EH (cell line): ENCODE measurements at regions not wholly inside any gene's neighbourhood (a gene's known extent, or its start where the extent isn't known, plus 50 kb on each side); places are given as distances from the start of the nearest gene placed in this dataset.
"Not testable (repeated sequence)": the region's sequence is repeated elsewhere in the genome, so short reads cannot be mapped to it uniquely, and the experiment has no call there.

Experiments
- DNase-seq: peaks from one replicate; pipeline ENCODE4 v3.0.0-alpha.2; 2015; ENCODE audit warnings: low read depth

GRCh38 chr7:50856231-50856630 lies 73.5 kb upstream of the GRB10 start:
- no peak for DNase-seq

- DNase-seq: no peak
Measured at GRCh38 chr7:50855526-50855925, 72.8 kb upstream of the GRB10 start.

GRCh38 chr7:50854831-50855230 lies 72.1 kb upstream of the GRB10 start:
- DNase-seq: no peak

DNA sequence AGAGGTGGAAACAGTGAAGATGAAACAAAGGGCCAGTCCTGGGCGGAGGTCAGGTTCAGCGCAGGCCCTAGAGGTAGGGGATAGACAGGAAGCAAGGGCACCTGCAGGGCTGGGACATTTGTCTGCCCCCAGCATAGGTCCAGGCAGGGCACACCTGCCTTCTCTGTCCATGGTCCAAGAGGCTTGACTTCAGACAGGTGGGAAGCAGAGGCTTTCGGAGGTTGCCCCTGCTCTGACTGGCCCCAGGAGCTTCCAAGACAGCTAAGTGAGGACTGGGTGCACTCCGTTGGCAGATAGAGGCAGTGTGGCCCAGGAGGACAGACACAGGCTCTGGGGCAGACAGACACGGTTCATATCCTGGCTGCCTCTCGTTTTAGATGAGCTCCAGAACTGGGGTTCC lies 71.6 kb upstream of the GRB10 start:
- no peak for DNase-seq

DNA sequence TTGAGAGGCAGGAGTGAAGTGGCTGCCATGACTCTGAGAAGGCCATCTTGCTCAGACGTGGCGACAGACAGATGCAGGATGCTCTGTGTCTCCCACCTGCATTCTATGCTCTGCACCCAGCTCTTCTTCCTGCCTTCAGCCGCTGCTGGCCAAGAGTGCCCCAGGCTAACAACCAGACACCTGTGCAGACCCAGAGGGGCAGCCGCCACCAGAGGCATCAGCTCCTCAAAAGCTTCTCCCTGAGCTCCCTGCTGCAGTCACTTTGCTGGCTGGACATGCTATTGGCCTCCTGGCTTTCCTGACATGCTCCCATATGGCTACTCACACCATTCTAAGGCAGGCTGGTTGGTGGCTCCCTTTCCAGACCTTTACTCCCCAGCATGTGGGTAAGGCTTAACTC lies 70.6 kb upstream of the GRB10 start:
- DNase-seq: no peak

- DNase-seq: no peak
Measured at GRCh38 chr7:50852901-50853300, 70.2 kb upstream of the GRB10 start.

- DNase-seq: no peak
Measured at GRCh38 chr7:50851891-50852290, 69.2 kb upstream of the GRB10 start.

DNA sequence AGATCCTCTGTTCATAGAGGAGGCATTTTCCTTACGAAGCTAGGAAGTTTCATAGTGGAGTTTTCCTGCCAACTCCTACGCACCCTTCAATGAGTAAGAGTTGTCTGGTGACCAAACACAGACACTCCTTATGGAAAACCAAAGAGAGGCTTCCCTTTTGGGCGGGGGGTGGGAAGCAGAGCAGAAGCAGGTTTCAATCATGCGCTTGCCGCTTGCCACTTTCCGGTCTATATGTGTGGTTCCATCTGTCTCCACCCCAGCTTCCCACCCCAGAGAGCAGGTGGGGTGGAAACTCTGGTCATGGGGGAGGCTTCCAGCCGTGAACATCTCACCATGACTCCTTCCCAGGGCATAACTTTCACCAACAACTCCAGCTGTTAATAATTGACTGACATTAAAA lies 68.8 kb upstream of the GRB10 start:
- peak; percentile 21 for DNase-seq

DNA sequence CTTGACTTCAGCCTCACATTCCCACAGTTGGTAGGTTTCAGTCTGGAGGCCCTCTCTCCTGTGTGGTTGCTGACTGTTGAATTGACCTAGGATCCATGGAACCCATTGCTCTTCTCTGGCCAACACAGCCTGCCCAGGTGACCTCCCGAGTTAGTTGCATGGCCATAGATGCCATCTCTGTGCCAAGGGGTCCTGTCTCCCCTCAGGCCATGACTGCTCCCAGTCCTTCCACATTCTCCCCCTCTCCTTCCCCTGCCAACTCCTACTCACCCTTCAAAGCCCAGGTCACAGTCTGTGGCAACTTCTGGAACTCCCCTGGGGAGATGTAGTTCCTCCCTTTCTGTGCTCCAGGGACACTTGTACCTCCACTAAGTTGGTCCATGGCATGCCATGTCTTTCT lies 67.3 kb upstream of the GRB10 start:
- DNase-seq: no peak

DNA sequence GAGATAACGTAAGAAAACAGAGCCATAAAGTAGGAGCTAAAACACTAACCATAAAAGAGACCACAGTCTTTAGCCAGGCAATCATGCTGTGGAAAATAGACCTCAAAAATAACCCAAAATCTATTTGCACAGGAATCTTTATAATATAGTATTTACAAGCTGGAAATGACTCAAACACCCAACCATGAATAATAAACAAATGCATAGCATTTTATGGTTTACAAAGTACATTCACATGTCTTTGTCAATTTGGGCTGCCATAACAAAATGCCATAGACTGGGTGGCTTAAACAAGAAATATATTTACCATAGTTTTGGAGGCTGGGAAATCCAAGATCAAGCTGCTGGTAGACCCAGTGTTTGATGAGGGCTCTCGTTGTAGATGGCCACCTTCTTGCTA lies 65.5 kb upstream of the GRB10 start:
- peak; percentile 35 for DNase-seq

DNA sequence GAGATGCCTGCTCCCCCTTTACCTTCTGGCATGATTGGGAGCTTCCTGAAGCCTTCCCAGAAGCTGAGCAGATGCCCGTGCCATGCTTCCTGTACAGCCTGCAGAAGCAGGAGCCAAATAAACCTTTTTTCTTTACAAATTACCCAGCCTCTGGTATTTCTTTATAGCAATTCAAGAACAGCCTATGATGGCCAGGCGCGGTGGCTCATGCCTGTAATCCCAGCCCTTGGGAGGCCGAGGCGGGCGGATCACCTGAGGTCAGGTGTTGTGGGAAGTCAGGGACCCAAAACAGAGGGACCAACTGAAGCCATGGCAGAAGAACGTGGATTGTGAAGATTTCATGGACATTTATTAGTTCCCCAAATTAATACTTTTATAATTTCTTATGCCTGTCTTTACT lies 62.2 kb upstream of the GRB10 start:
- not testable (repeated sequence) for DNase-seq

- DNase-seq: no peak
Measured at GRCh38 chr7:50842041-50842440, 59.3 kb upstream of the GRB10 start.

- peak; percentile 92 for DNase-seq
Measured at GRCh38 chr7:50838675-50839377, 56.1 kb upstream of the GRB10 start.

- peak; percentile 93 for DNase-seq
Measured at GRCh38 chr7:50837965-50838364, 55.3 kb upstream of the GRB10 start.

- no peak for DNase-seq
Measured at GRCh38 chr7:50836646-50837045, 54.0 kb upstream of the GRB10 start.

DNA sequence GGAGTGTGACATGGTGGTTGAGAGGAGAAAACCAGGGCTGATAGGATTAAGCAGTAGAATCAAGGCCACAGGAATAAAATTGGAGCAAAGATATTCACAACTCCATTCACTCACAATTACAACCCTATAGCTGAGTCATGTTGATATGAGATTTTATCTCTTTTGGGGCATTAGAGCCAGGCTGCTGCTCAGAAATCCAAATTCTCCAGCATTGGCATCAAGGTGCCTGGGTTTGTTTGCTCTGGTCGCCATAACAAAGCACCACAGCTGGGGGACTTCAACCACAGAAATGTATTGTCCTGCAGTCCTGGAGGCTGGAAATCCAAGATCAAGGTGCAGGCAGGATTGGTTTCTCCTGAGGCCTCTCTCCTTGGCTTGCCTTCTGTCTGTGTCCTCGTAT lies 52.5 kb upstream of the GRB10 start:
- peak; percentile 37 for DNase-seq

- DNase-seq: no peak
Measured at GRCh38 chr7:50834679-50835078, 52.0 kb upstream of the GRB10 start.

DNA sequence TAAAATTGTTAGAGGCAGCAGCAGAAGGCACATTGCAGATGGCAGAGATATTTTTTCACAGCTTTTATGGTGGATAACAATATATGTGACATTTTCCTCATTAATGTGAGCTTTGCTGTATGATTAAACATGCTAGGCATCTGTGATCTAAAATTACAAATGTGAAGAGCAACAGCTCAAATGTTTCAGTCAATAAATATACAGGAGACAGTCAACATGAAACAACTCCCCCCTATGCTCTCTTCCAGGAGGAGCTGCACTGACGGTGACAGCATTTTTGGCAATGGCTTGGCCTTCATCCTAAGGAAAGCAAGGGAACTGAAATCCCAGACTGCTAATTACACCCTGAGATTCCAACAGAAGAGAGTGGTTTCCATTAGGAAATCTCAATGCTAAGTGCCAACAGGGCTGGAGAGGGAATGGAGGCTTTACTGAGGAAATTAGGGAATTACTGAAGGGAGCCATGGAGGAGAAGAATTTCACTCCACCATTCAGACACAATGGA lies 51.4 kb upstream of the GRB10 start:
- peak; percentile 9 for DNase-seq

DNA sequence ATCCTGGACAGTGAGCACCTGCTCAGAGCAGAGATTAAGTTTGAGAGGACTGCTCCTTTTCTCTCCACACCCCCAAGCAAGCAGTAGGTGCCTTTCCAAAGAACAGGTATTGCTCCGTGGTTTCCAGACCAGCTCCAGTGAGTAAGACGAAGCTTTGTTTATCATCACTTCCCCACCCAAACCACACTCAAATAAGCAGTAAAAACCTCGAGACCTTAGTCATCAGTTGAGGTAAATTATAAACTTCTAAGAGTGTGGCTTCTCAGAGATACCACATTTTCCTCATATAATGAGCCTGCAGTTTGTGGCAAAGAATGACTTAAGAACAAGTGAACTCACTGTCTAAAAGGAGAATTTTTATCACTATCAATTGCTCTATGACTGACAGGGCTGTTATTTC lies 50.0 kb upstream of the GRB10 start:
- DNase-seq: peak; percentile 71
